Loucy (cell line): ENCODE measurements at regions not wholly inside any gene's neighbourhood (a gene's known extent, or its start where the extent isn't known, plus 50 kb on each side); places are given as distances from the start of the nearest gene placed in this dataset.

ENCODE experiments used
- CTCF ChIP-seq: fragments of 200-600 bp; sonication (generic); conservative IDR thresholded peaks from 2 replicates; pipeline ENCODE4 v1.5.1; 2014; ENCODE audit warnings: mild to moderate bottlenecking, antibody characterized with exemption, low read length
- EZH2phosphoT487 ChIP-seq: fragments of 200-600 bp; IDR thresholded peaks from 2 replicates; pipeline ENCODE4 v1.6.1; 2018; ENCODE audit warnings: antibody characterized with exemption, mild to moderate bottlenecking, moderate library complexity, borderline replicate concordance

DNA sequence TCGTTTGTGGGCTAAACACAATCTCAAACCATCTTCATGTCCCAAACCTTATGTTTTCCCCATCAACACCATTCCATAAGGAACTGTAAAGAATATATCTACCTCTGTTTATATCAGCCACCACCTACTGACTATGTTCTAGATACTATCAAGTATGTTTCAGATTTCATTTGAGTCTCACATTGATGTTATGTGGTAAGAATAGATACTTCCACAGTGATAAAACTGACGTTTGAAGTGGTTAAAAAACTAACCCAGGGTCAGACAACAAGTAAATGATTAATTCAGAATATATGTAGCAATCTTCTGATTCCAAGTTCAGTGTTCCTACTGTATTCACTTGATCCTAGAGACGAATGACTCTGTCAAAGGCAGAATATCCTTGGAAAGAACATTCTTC, 156.8 kb upstream of the RASGEF1B start:
- TF ChIP-seq CTCF: no peak
- TF ChIP-seq EZH2phosphoT487: no peak
